ENCODE measurements at regions not wholly inside any gene's neighbourhood (a gene's known extent, or its start where the extent isn't known, plus 50 kb on each side); places are given as distances from the start of the nearest gene placed in this dataset.

DNA sequence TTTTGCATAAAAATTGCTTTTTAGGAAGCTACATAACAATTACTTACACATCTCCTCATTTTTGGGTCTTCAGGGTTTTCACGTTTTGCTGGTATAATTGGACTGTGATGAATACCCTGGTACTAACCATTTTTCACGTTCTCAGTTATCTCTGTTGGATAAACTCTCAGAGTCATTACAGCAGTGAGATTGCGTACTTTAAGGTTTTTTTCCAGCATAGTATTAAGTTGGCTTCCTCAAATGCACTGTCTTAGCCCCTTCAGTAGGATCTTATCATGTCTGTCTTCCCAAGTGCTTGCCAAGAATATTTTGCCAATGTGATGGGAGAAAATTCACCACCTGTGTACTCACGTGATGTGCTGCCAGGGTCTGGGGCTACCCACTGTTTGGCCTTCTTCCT, 342.5 kb downstream of the TEX29 start:
- TF ChIP-seq CTCF (conservative IDR thresholded peaks at IDR 0.05; ENCODE audit: low read depth, low read length), result no peak
- no peak for TF ChIP-seq EZH2 (IDR thresholded peaks at IDR 0.05; ENCODE audit: borderline replicate concordance, low read depth, low read length, poor library complexity, severe bottlenecking)
